IMR-90 (cell line): ENCODE measurements at regions not wholly inside any gene's neighbourhood (a gene's known extent, or its start where the extent isn't known, plus 50 kb on each side); places are given as distances from the start of the nearest gene placed in this dataset.

Experiments used
- ATAC-seq: fragments of 200-7000 bp; cut with Tn5 transposase; 2 replicates; pipeline ENCODE4 v1.9.1; 2020; ENCODE audit warnings: low read depth, mild to moderate bottlenecking, moderate library complexity
- BruUV-seq: library from RNA; stranded (reverse); fragments of 400-500 nt; replicated peaks from 2 replicates; lab custom pipeline; 2021; lab: Mats Ljungman, UMichigan
- CTCF ChIA-PET: fragments of 300-600 bp; formaldehyde crosslinking; extraction: SDS; loops from one replicate; lab custom pipeline; 2021; ENCODE audit warnings: antibody characterized with exemption; lab: Yijun Ruan, JAX
- POLR2A ChIA-PET: fragments of 300-600 bp; sonication (Branson Sonifier 250); formaldehyde crosslinking; loops from one replicate; lab custom pipeline; 2022; ENCODE audit warnings: antibody characterized with exemption; ENCODE audit not compliant: unreplicated experiment; lab: Charles Lee
- DNase-seq: peaks from one replicate; pipeline ENCODE4 v3.0.0; 2013
- H2AFZ ChIP-seq: replicated peaks from 2 replicates; pipeline ENCODE3; 2013; ENCODE audit warnings: low read length, mild to moderate bottlenecking; ENCODE audit not compliant: poor library complexity
- H2AK5ac ChIP-seq: 2 replicates; pipeline ENCODE4 v1.6.1; 2013; ENCODE audit warnings: low read depth, low read length, inconsistent platforms
- H2AK9ac ChIP-seq: replicated peaks from 2 replicates; pipeline ENCODE3; 2013; ENCODE audit warnings: mild to moderate bottlenecking, low read depth, low read length, moderate library complexity; ENCODE audit not compliant: poor library complexity
- H2BK120ac ChIP-seq: 2 replicates; pipeline ENCODE4 v1.6.1; 2013; ENCODE audit warnings: low read depth, low read length, inconsistent platforms
- H2BK15ac ChIP-seq: 3 replicates; pipeline ENCODE4 v1.6.1; 2013; ENCODE audit warnings: low read depth, low read length, inconsistent platforms
- H2BK20ac ChIP-seq: 2 replicates; pipeline ENCODE4 v1.6.1; 2013; ENCODE audit warnings: low read depth, mild to moderate bottlenecking, inconsistent platforms, low read length, moderate library complexity
- H2BK5ac ChIP-seq: 2 replicates; pipeline ENCODE4 v1.6.1; 2013; ENCODE audit warnings: mild to moderate bottlenecking, low read depth, low read length, inconsistent platforms; ENCODE audit not compliant: poor library complexity, severe bottlenecking
- H3K14ac ChIP-seq: replicated peaks from 2 replicates; pipeline ENCODE4 v1.6.1; 2013; ENCODE audit warnings: low read depth, low read length, inconsistent platforms
- H3K18ac ChIP-seq: 2 replicates; pipeline ENCODE4 v1.6.1; 2013; ENCODE audit warnings: low read depth, low read length, control low read depth
- H3K23ac ChIP-seq: 2 replicates; pipeline ENCODE4 v1.6.1; 2013; ENCODE audit warnings: low read depth, low read length, inconsistent platforms
- H3K27ac ChIP-seq: 2 replicates; pipeline ENCODE4 v1.5.1; 2013; ENCODE audit warnings: mild to moderate bottlenecking, control low read depth, low read length; ENCODE audit not compliant: insufficient read depth
- H3K27me3 ChIP-seq: 2 replicates; pipeline ENCODE4 v1.6.1; 2013; ENCODE audit warnings: low read length; ENCODE audit not compliant: control insufficient read depth, insufficient read depth
- H3K36me3 ChIP-seq: 2 replicates; pipeline ENCODE4 v1.6.1; 2013; ENCODE audit warnings: low read length, mixed read lengths; ENCODE audit not compliant: control insufficient read depth, insufficient read depth
- H3K4ac ChIP-seq: 2 replicates; pipeline ENCODE4 v1.6.1; 2013; ENCODE audit warnings: low read depth, low read length, inconsistent platforms
- H3K4me1 ChIP-seq: 2 replicates; pipeline ENCODE4 v1.6.1; 2013; ENCODE audit warnings: low read length, mixed read lengths; ENCODE audit not compliant: control insufficient read depth, insufficient read depth
- H3K4me2 ChIP-seq: 2 replicates; pipeline ENCODE4 v1.6.1; 2013; ENCODE audit warnings: low read depth, mild to moderate bottlenecking, control low read depth, low read length, moderate library complexity
- H3K4me3 ChIP-seq: 2 replicates; pipeline ENCODE4 v1.5.1; 2013; ENCODE audit warnings: low read depth, mild to moderate bottlenecking, control low read depth, low read length, moderate library complexity; ENCODE audit not compliant: insufficient read depth
- H3K56ac ChIP-seq: 2 replicates; pipeline ENCODE4 v1.6.1; 2013; ENCODE audit warnings: low read length, inconsistent platforms; ENCODE audit not compliant: insufficient read depth; ENCODE audit errors: extremely low read depth
- H3K79me1 ChIP-seq, 2 experiments: 2 replicates each; pipeline ENCODE4 v1.6.1; 2013; ENCODE audit warnings: low read length in 2 of 2, inconsistent platforms in 1 of 2, low read depth in 1 of 2
- H3K9ac ChIP-seq: 2 replicates; pipeline ENCODE4 v1.6.1; 2013; ENCODE audit warnings: low read depth, low read length, control low read depth
- H3K9me1 ChIP-seq: 2 replicates; pipeline ENCODE4 v1.6.1; 2013; ENCODE audit warnings: low read length, inconsistent platforms; ENCODE audit not compliant: insufficient read depth
- H3K9me3 ChIP-seq: 2 replicates; pipeline ENCODE4 v1.6.1; 2013; ENCODE audit warnings: low read length; ENCODE audit not compliant: control insufficient read depth, insufficient read depth
- H4K20me1 ChIP-seq: 2 replicates; pipeline ENCODE4 v1.6.1; 2013; ENCODE audit warnings: low read length, inconsistent platforms; ENCODE audit not compliant: insufficient read depth
- H4K5ac ChIP-seq: 2 replicates; pipeline ENCODE4 v1.6.1; 2013; ENCODE audit warnings: mild to moderate bottlenecking, low read depth, low read length, control low read depth
- H4K8ac ChIP-seq, 2 experiments: 2 replicates each; pipeline ENCODE4 v1.6.1; 2013; ENCODE audit warnings: low read depth in 2 of 2, low read length in 2 of 2, control low read depth in 1 of 2, inconsistent platforms in 1 of 2
- H4K91ac ChIP-seq: 2 replicates; pipeline ENCODE4 v1.6.1; 2013; ENCODE audit warnings: low read depth, low read length, inconsistent platforms; ENCODE audit not compliant: insufficient read depth
- BHLHE40 ChIP-seq: fragments of 150-350 bp; IDR thresholded peaks from 2 replicates; pipeline ENCODE4 v1.6.1; 2016; ENCODE audit warnings: mild to moderate bottlenecking, low read depth, low read length
- CEBPB ChIP-seq: IDR thresholded peaks from 2 replicates; pipeline ENCODE4 v1.6.1; 2012; ENCODE audit warnings: low read depth, low read length, improper control_type of control experiment
- CHD1 ChIP-seq: IDR thresholded peaks from 2 replicates; pipeline ENCODE4 v1.6.1; 2012; ENCODE audit warnings: low read depth, low read length, improper control_type of control experiment
- ELK1 ChIP-seq: fragments of 150-350 bp; IDR thresholded peaks from 2 replicates; pipeline ENCODE4 v1.6.1; 2016; ENCODE audit warnings: low read depth, mild to moderate bottlenecking, low read length, moderate library complexity, borderline replicate concordance
- FOS ChIP-seq: fragments of 150-350 bp; IDR thresholded peaks from 2 replicates; pipeline ENCODE4 v1.6.1; 2016; ENCODE audit warnings: low read depth, low read length
- MAZ ChIP-seq: IDR thresholded peaks from 2 replicates; pipeline ENCODE4 v1.6.1; 2012; ENCODE audit warnings: low read depth, mild to moderate bottlenecking, low read length, improper control_type of control experiment, moderate library complexity, borderline replicate concordance
- MXI1 ChIP-seq: IDR thresholded peaks from 2 replicates; pipeline ENCODE4 v1.6.1; 2012; ENCODE audit warnings: low read depth, mild to moderate bottlenecking, low read length, moderate library complexity, borderline replicate concordance
- NFE2L2 ChIP-seq: fragments of 150-350 bp; IDR thresholded peaks from 2 replicates; pipeline ENCODE4 v1.6.1; 2016; ENCODE audit warnings: low read depth, mild to moderate bottlenecking, low read length
- POLR2A ChIP-seq: IDR thresholded peaks from 2 replicates; pipeline ENCODE4 v1.6.1; 2012; ENCODE audit warnings: mild to moderate bottlenecking, low read depth, low read length
- RAD21 ChIP-seq: IDR thresholded peaks from 2 replicates; pipeline ENCODE4 v1.6.1; 2012; ENCODE audit warnings: low read length, improper control_type of control experiment
- RCOR1 ChIP-seq: IDR thresholded peaks from 2 replicates; pipeline ENCODE4 v1.6.1; 2012; ENCODE audit warnings: mild to moderate bottlenecking, low read length, improper control_type of control experiment; ENCODE audit not compliant: insufficient replicate concordance
- RFX5 ChIP-seq: IDR thresholded peaks from 2 replicates; pipeline ENCODE4 v1.8.0; 2012; ENCODE audit warnings: low read depth, mild to moderate bottlenecking, low read length, moderate library complexity
- SMC3 ChIP-seq: fragments of 150-350 bp; IDR thresholded peaks from 2 replicates; pipeline ENCODE4 v1.6.1; 2016; ENCODE audit warnings: low read depth, mild to moderate bottlenecking, antibody characterized with exemption, low read length, moderate library complexity
- USF2 ChIP-seq: fragments of 150-350 bp; IDR thresholded peaks from 2 replicates; pipeline ENCODE4 v1.6.1; 2017; ENCODE audit warnings: mild to moderate bottlenecking, antibody characterized with exemption, low read length, low read depth
- WGBS, 2 experiments: methylation state at CpG; one replicate each; pipeline versions ENCODE4 v1.1.5 to v1.1.7; 2013; ENCODE audit warnings: missing lambda C conversion rate in 2 of 2; ENCODE audit not compliant: insufficient read length in 1 of 2; ENCODE audit errors: extremely low coverage in 2 of 2; 5-methylcytosine and 5-hydroxymethylcytosine counted together
- dilution Hi-C: fragments of 300-500 bp; cut with HindIII; formaldehyde crosslinking; loops from one replicate; pipeline ENCODE4 v1.14.3; 2018; ENCODE audit warnings: low sequenced_read_pairs; ENCODE audit not compliant: unreplicated experiment
- in situ Hi-C: fragments of 300-500 bp; cut with MboI; formaldehyde crosslinking; loops from 3 replicates; pipeline ENCODE4 v1.14.3; 2019; ENCODE audit warnings: low sequenced_read_pairs, inconsistent platforms, mixed read lengths
- intact Hi-C: fragments of 100-400 bp; cut with micrococcal nuclease; formaldehyde crosslinking; loops from 2 replicates; pipeline ENCODE4 v1.10.0; 2022
- TF ChIP-seq, protein P1 (sequence below): conservative IDR thresholded peaks from 2 replicates; pipeline ENCODE4 v1.5.1; 2012; ENCODE audit warnings: mild to moderate bottlenecking, low read depth, low read length, improper control_type of control experiment

- H3K4me1 ChIP-seq = no peaks in the 10 kb centered on the region; the same call in 1 of the 2 replicates
- H3K4me3 ChIP-seq = no peak overlapping the region
- no peak overlapping the region for H2AFZ ChIP-seq
- no peak overlapping the region for H2AK5ac ChIP-seq
- no peak overlapping the region for H4K5ac ChIP-seq
- H3K27me3 ChIP-seq = no peaks in the 10 kb centered on the region
- H2BK120ac ChIP-seq = no peak overlapping the region
- H3K79me1 ChIP-seq = no peaks in the 10 kb centered on the region
- no peaks in the 10 kb centered on the region for H4K20me1 ChIP-seq
- no peak overlapping the region for H2BK15ac ChIP-seq
- H3K9me3 ChIP-seq = no peaks in the 10 kb centered on the region
- no peaks in the 10 kb centered on the region for H3K9me1 ChIP-seq
- no peak overlapping the region for H2BK5ac ChIP-seq
- no peak overlapping the region for H3K23ac ChIP-seq
- H2BK20ac ChIP-seq = no peak overlapping the region
- H3K27ac ChIP-seq = no peak overlapping the region
- CTCF ChIA-PET = no interaction called here
- H3K4ac ChIP-seq = no peak overlapping the region
- H4K8ac ChIP-seq = no peak overlapping the region
- in situ Hi-C loops (no loop called here), intact Hi-C loops (no loop called here), dilution Hi-C loops (no loop called here)
- no peak overlapping the region for H3K4me2 ChIP-seq
- no peak overlapping the region for H3K56ac ChIP-seq
- no peak overlapping the region for H4K91ac ChIP-seq
- no TSS peak for BruUV-seq
- no peak for TF ChIP-seq RFX5
- no peak for TF ChIP-seq MXI1
- TF ChIP-seq SMC3 = no peak
- TF ChIP-seq MAZ = no peak
- TF ChIP-seq RAD21 = no peak
- no peak for TF ChIP-seq USF2
- no peak for TF ChIP-seq POLR2A
- no peak for TF ChIP-seq RCOR1
- no peak for TF ChIP-seq FOS
- TF ChIP-seq CHD1 = no peak
- TF ChIP-seq, protein P1, sequence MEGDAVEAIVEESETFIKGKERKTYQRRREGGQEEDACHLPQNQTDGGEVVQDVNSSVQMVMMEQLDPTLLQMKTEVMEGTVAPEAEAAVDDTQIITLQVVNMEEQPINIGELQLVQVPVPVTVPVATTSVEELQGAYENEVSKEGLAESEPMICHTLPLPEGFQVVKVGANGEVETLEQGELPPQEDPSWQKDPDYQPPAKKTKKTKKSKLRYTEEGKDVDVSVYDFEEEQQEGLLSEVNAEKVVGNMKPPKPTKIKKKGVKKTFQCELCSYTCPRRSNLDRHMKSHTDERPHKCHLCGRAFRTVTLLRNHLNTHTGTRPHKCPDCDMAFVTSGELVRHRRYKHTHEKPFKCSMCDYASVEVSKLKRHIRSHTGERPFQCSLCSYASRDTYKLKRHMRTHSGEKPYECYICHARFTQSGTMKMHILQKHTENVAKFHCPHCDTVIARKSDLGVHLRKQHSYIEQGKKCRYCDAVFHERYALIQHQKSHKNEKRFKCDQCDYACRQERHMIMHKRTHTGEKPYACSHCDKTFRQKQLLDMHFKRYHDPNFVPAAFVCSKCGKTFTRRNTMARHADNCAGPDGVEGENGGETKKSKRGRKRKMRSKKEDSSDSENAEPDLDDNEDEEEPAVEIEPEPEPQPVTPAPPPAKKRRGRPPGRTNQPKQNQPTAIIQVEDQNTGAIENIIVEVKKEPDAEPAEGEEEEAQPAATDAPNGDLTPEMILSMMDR = no peak
- TF ChIP-seq ELK1 = no peak
- no peak for TF ChIP-seq BHLHE40
- TF ChIP-seq CEBPB = no peak
- TF ChIP-seq NFE2L2 = no peak
- POLR2A ChIA-PET = no interaction called here
- no peak overlapping the region for H2AK9ac ChIP-seq
- no peak overlapping the region for H3K9ac ChIP-seq
- H3K14ac ChIP-seq = no peak overlapping the region
- no peak for ATAC-seq
- no peak overlapping the region for H3K18ac ChIP-seq
- H3K36me3 ChIP-seq = no peaks in the 10 kb centered on the region
- no peak for DNase-seq
- WGBS, 2 experiments = no CpG with 5 or more reads among the region's 2 CpGs
These were observed 373.1 kb upstream of the NETO1 start for GRCh38 chr18:73240899-73241298.
